SK-N-SH (cell line): ENCODE measurements at regions not wholly inside any gene's neighbourhood (a gene's known extent, or its start where the extent isn't known, plus 50 kb on each side); places are given as distances from the start of the nearest gene placed in this dataset.

Source experiments
- CTCF ChIA-PET: fragments of 300-600, 350-600 bp; formaldehyde crosslinking; extraction: SDS; loops from one replicate; lab custom pipeline; 2021; lab: Yijun Ruan, JAX
- POLR2A ChIA-PET: fragments of 350-600 bp; sonication (Branson Sonifier 250); formaldehyde crosslinking; extraction: SDS; loops from one replicate; lab custom pipeline; 2020; ENCODE audit warnings: antibody characterized with exemption, inconsistent platforms; lab: Yijun Ruan, JAX
- DNase-seq: peaks from one replicate; pipeline ENCODE4 v3.0.0; 2012
- H2AFZ ChIP-seq: fragments of 200-600 bp; sonication (generic); 2 replicates; pipeline ENCODE4 v1.8.1; 2016; ENCODE audit warnings: antibody characterized with exemption, mild to moderate bottlenecking, low read depth
- H3F3A ChIP-seq: fragments of 200-600 bp; sonication (generic); replicated peaks from 2 replicates; pipeline ENCODE3; 2016; ENCODE audit warnings: antibody characterized with exemption, mild to moderate bottlenecking; ENCODE audit not compliant: insufficient read depth
- H3K27ac ChIP-seq, 2 experiments: fragments of 200-500 bp in 1 of 2; fragments of 200-600 bp in 1 of 2; sonication (Bioruptor generic) in 1 of 2; sonication (generic), shearing (Covaris generic) in 1 of 2; 2 replicates each; pipeline versions ENCODE4 v1.5.1 to v1.6.1; 2014 to 2016; ENCODE audit warnings: low read depth in 2 of 2, inconsistent platforms in 1 of 2, low read length in 1 of 2, mild to moderate bottlenecking in 1 of 2, mixed read lengths in 1 of 2
- H3K27me3 ChIP-seq: fragments of 200-600 bp; sonication (generic), shearing (Covaris generic); 2 replicates; pipeline ENCODE4 v1.6.1; 2016; ENCODE audit warnings: mixed run types; ENCODE audit not compliant: insufficient read depth
- H3K36me3 ChIP-seq, 2 experiments: fragments of 200-500 bp in 1 of 2; fragments of 200-600 bp in 1 of 2; sonication (Bioruptor generic) in 1 of 2; sonication (generic) in 1 of 2; replicated peaks in 1 of 2; 2 replicates each; pipeline versions ENCODE3 to v1.5.1; 2014 to 2016; ENCODE audit warnings: low read length in 1 of 2, mild to moderate bottlenecking in 1 of 2; ENCODE audit not compliant: insufficient read depth in 2 of 2, control insufficient read depth in 1 of 2
- H3K4me1 ChIP-seq, 2 experiments: fragments of 200-500 bp in 1 of 2; fragments of 200-600 bp in 1 of 2; sonication (Bioruptor generic) in 1 of 2; sonication (generic), shearing (Covaris generic) in 1 of 2; 2 replicates each; pipeline versions ENCODE4 v1.5.1 to v1.6.1; 2014 to 2016; ENCODE audit warnings: low read depth in 1 of 2, low read length in 1 of 2, mixed run types in 1 of 2; ENCODE audit not compliant: insufficient read depth in 2 of 2, control insufficient read depth in 1 of 2
- H3K4me2 ChIP-seq: fragments of 200-600 bp; sonication (generic), shearing (Covaris generic); 2 replicates; pipeline ENCODE4 v1.6.1; 2017; ENCODE audit warnings: mixed run types
- H3K4me3 ChIP-seq, 2 experiments: fragments of 200-500 bp in 1 of 2; fragments of 200-600 bp in 1 of 2; sonication (Bioruptor generic) in 1 of 2; sonication (generic), shearing (Covaris generic) in 1 of 2; 2 replicates each; pipeline versions ENCODE4 v1.5.1 to v1.8.1; 2014 to 2016; ENCODE audit warnings: low read depth in 2 of 2, inconsistent platforms in 1 of 2, low read length in 1 of 2, mild to moderate bottlenecking in 1 of 2, mixed read lengths in 1 of 2, moderate library complexity in 1 of 2
- H3K79me2 ChIP-seq: fragments of 200-600 bp; sonication (generic); 2 replicates; pipeline ENCODE4 v1.8.1; 2017; ENCODE audit warnings: mild to moderate bottlenecking; ENCODE audit not compliant: insufficient read depth
- H3K9ac ChIP-seq: fragments of 200-600 bp; sonication (generic); 2 replicates; pipeline ENCODE4 v1.6.1; 2017; ENCODE audit warnings: mixed run types
- H3K9me2 ChIP-seq: fragments of 200-600 bp; sonication (generic); 2 replicates; pipeline ENCODE4 v1.6.1; 2017; ENCODE audit warnings: mixed run types
- H3K9me3 ChIP-seq: fragments of 200-600 bp; sonication (generic); 2 replicates; pipeline ENCODE4 v1.6.1; 2017; ENCODE audit warnings: mixed run types, mild to moderate bottlenecking, moderate library complexity
- H4K20me1 ChIP-seq: fragments of 200-600 bp; sonication (generic); 2 replicates; pipeline ENCODE4 v1.6.1; 2017; ENCODE audit warnings: mild to moderate bottlenecking, mixed run types; ENCODE audit not compliant: insufficient read depth
- CTCF ChIP-seq: fragments of 200-600 bp; sonication (generic); IDR thresholded peaks from 2 replicates; pipeline ENCODE4 v1.6.1; 2017; ENCODE audit warnings: antibody characterized with exemption, mild to moderate bottlenecking, moderate library complexity
- ELF1 ChIP-seq: IDR thresholded peaks from 2 replicates; pipeline ENCODE4 v1.4.0; 2012
- EP300 ChIP-seq, 2 experiments: IDR thresholded peaks; 2 replicates each; pipeline versions ENCODE4 v1.4.0 to v1.6.1; 2012; ENCODE audit warnings: borderline replicate concordance in 1 of 2, low read depth in 1 of 2, low read length in 1 of 2
- EZH2phosphoT487 ChIP-seq: fragments of 200-600 bp; sonication (generic); IDR thresholded peaks from 2 replicates; pipeline ENCODE4 v1.6.1; 2017; ENCODE audit warnings: low read depth, mixed run types, mild to moderate bottlenecking, antibody characterized with exemption, moderate library complexity, borderline replicate concordance
- FOXM1 ChIP-seq: IDR thresholded peaks from 2 replicates; pipeline ENCODE4 v1.4.0; 2012; ENCODE audit warnings: low read depth, mild to moderate bottlenecking
- GATA2 ChIP-seq: sonication (generic); formaldehyde crosslinking; IDR thresholded peaks from 2 replicates; pipeline ENCODE4 v1.5.0; 2020; ENCODE audit warnings: mild to moderate bottlenecking, missing genetic modification reagents
- NFIC ChIP-seq: IDR thresholded peaks from 2 replicates; pipeline ENCODE4 v1.4.0; 2012; ENCODE audit warnings: borderline replicate concordance
- REST ChIP-seq: IDR thresholded peaks from 2 replicates; pipeline ENCODE4 v1.6.1; 2012; ENCODE audit warnings: mild to moderate bottlenecking, low read depth, low read length, moderate library complexity
- RFX5 ChIP-seq: IDR thresholded peaks from 2 replicates; pipeline ENCODE4 v1.6.1; 2012; ENCODE audit warnings: mild to moderate bottlenecking, improper control_type of control experiment, low read length
- SIN3A ChIP-seq: IDR thresholded peaks from 2 replicates; pipeline ENCODE4 v1.6.1; 2012; ENCODE audit warnings: low read depth, mild to moderate bottlenecking, low read length, moderate library complexity, borderline replicate concordance
- SMC3 ChIP-seq: IDR thresholded peaks from 2 replicates; pipeline ENCODE4 v1.6.1; 2012; ENCODE audit warnings: low read depth, low read length, improper control_type of control experiment
- TCF12 ChIP-seq: IDR thresholded peaks from 2 replicates; pipeline ENCODE4 v1.4.0; 2012
- TEAD4 ChIP-seq: IDR thresholded peaks from 2 replicates; pipeline ENCODE4 v1.4.0; 2012; ENCODE audit warnings: mild to moderate bottlenecking, borderline replicate concordance; ENCODE audit not compliant: insufficient read depth
- USF2 ChIP-seq: fragments of 150-350 bp; IDR thresholded peaks from 2 replicates; pipeline ENCODE4 v1.6.1; 2017; ENCODE audit warnings: antibody characterized with exemption, low read length, low read depth, borderline replicate concordance
- YY1 ChIP-seq: IDR thresholded peaks from 2 replicates; pipeline ENCODE4 v1.4.0; 2012; ENCODE audit warnings: low read depth, mild to moderate bottlenecking
- WGBS: methylation state at CpG from one replicate; pipeline ENCODE4 v1.1.6; 2017; ENCODE audit warnings: low lambda C conversion rate; 5-methylcytosine and 5-hydroxymethylcytosine counted together

- no peaks in the 10 kb centered on the region for H3K79me2 ChIP-seq
- H3K9me2 ChIP-seq = no peaks in the 10 kb centered on the region
- H4K20me1 ChIP-seq = no peaks in the 10 kb centered on the region
- H3K9me3 ChIP-seq = no peaks in the 10 kb centered on the region
- no peak for DNase-seq
- no peak overlapping the region for H3K27ac ChIP-seq
- H2AFZ ChIP-seq = no peak overlapping the region
- H3K36me3 ChIP-seq = no peaks in the 10 kb centered on the region
- no peaks in the 10 kb centered on the region for H3K27me3 ChIP-seq
- 68% methylated on average over 3 of the region's 3 CpGs for WGBS
- H3K9ac ChIP-seq = no peak overlapping the region
- TF ChIP-seq ELF1 (no peak), USF2 (no peak)
- H3K4me2 ChIP-seq = no peak overlapping the region
- ChIA-PET POLR2A (no interaction called here), CTCF (no interaction called here)
- no peak overlapping the region for H3K4me3 ChIP-seq
- no peaks in the 10 kb centered on the region for H3K4me1 ChIP-seq
- no peaks in the 10 kb centered on the region for H3F3A ChIP-seq
Observed at GRCh38 chr5:97979740-97980139, 793.7 kb upstream of the RGMB start.

DNA sequence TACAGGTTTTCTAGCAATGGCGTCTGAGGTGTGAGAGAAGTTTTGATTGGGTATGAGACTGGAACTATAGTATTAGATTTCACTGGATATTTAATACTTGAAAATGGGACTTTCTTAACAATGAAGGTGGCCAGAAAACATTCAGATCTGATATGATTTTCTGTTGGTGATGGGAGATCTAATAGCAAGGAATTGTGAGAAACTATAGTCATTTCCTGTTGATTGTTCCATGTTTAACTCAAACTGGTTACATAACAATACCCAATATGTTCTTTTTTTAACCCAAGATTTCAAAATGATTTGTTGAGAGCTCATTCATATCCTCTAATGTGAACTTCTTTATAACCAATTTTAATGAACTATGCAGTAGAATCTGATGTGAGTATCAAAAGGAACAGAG is 793.2 kb upstream of the RGMB start:
- no peaks in the 10 kb centered on the region for H3K79me2 ChIP-seq
- H3K4me3 ChIP-seq = no peak overlapping the region
- no peaks in the 10 kb centered on the region for H3K9me2 ChIP-seq
- no peak overlapping the region for H3K9ac ChIP-seq
- H3F3A ChIP-seq = no peaks in the 10 kb centered on the region
- DNase-seq = no peak
- no peak overlapping the region for H3K4me2 ChIP-seq
- H3K9me3 ChIP-seq = no peaks in the 10 kb centered on the region
- WGBS = 94% methylated on average over 1 of the region's 1 CpG
- TF ChIP-seq SMC3 (no peak), SIN3A (no peak), EZH2phosphoT487 (no peak), NFIC (no peak), YY1 (no peak), ELF1 (no peak), RFX5 (no peak), EP300 (IDR thresholded peaks at IDR 0.05; ENCODE audit: borderline replicate concordance in 1 of 2, low read depth in 1 of 2, low read length in 1 of 2) (no peak), TCF12 (no peak), FOXM1 (no peak)
- H3K27ac ChIP-seq = no peak overlapping the region
- no peaks in the 10 kb centered on the region for H3K36me3 ChIP-seq
- no peaks in the 10 kb centered on the region for H3K27me3 ChIP-seq
- ChIA-PET CTCF (interaction anchor here (1.8 kb wide), 1 partner anchor 8 kb away, joined by 4 read pairs; no protein-coding TSS in a partner anchor), POLR2A (no interaction called here)
- no peak overlapping the region for H2AFZ ChIP-seq
- no peaks in the 10 kb centered on the region for H3K4me1 ChIP-seq
- H4K20me1 ChIP-seq = no peaks in the 10 kb centered on the region

GRCh38 chr5:97986069-97986468 is 787.4 kb upstream of the RGMB start:
- no peak overlapping the region for H3K27ac ChIP-seq
- POLR2A ChIA-PET = no interaction called here
- WGBS = 72% methylated on average over 4 of the region's 4 CpGs
- no peaks in the 10 kb centered on the region for H3F3A ChIP-seq
- no peaks in the 10 kb centered on the region for H3K79me2 ChIP-seq
- DNase-seq = no peak
- no peak overlapping the region for H2AFZ ChIP-seq
- no peaks in the 10 kb centered on the region for H3K27me3 ChIP-seq
- TF ChIP-seq CTCF = peak; percentile 25; the same call in 1 of the 2 replicates
- TF ChIP-seq GATA2 = no peak
- no peak for TF ChIP-seq REST
- TF ChIP-seq TEAD4 = no peak
- no peak for TF ChIP-seq SMC3
- H3K9me3 ChIP-seq = no peaks in the 10 kb centered on the region
- CTCF ChIA-PET = no interaction called here
- H4K20me1 ChIP-seq = no peaks in the 10 kb centered on the region
- H3K4me3 ChIP-seq = no peak overlapping the region
- no peaks in the 10 kb centered on the region for H3K36me3 ChIP-seq
- no peak overlapping the region for H3K4me2 ChIP-seq
- H3K9me2 ChIP-seq = no peaks in the 10 kb centered on the region
- no peak overlapping the region for H3K9ac ChIP-seq
- no peaks in the 10 kb centered on the region for H3K4me1 ChIP-seq
